HepG2 (cell line): ENCODE measurements at regions not wholly inside any gene's neighbourhood (a gene's known extent, or its start where the extent isn't known, plus 50 kb on each side); places are given as distances from the start of the nearest gene placed in this dataset.
A peak's percentile ranks its signal among the peaks of the same experiment; 100 is the strongest.

Experiments used
- CBX2 ChIP-seq, 2 experiments: fragments of 200-600 bp in 1 of 2; sonication (generic); formaldehyde crosslinking in 1 of 2; IDR thresholded peaks; 2 replicates each; pipeline versions ENCODE4 v1.7.0 to v1.8.1; 2018 to 2022; ENCODE audit warnings: low read depth in 2 of 2, low read length in 1 of 2, mild to moderate bottlenecking in 1 of 2, missing genetic modification reagents in 1 of 2
- DNMT1 ChIP-seq: sonication (generic); formaldehyde crosslinking; IDR thresholded peaks from 2 replicates; pipeline ENCODE4 v1.5.1; 2020; ENCODE audit warnings: mild to moderate bottlenecking, missing genetic modification reagents
- FOXA3 ChIP-seq: IDR thresholded peaks from 2 replicates; pipeline ENCODE4 v1.6.1; 2016; ENCODE audit warnings: missing genetic modification reagents, missing compliant biosample characterization
- FOXK2 ChIP-seq: fragments of 450-650 bp; IDR thresholded peaks from 2 replicates; pipeline ENCODE4 v1.6.1; 2016
- IRX3 ChIP-seq: sonication (generic); formaldehyde crosslinking; IDR thresholded peaks from 2 replicates; pipeline ENCODE4 v1.8.1; 2023; ENCODE audit warnings: mild to moderate bottlenecking, low read depth, missing genetic modification reagents, borderline replicate concordance
- KDM1A ChIP-seq: IDR thresholded peaks from 2 replicates; pipeline ENCODE4 v1.6.1; 2016; ENCODE audit warnings: missing compliant biosample characterization
- KDM5B ChIP-seq: sonication (generic); formaldehyde crosslinking; IDR thresholded peaks from 2 replicates; pipeline ENCODE4 v1.4.0; 2020; ENCODE audit warnings: missing genetic modification reagents, mild to moderate bottlenecking, borderline replicate concordance
- NFRKB ChIP-seq: fragments of 450-650 bp; IDR thresholded peaks from 2 replicates; pipeline ENCODE4 v1.6.1; 2017
- PAX8 ChIP-seq: sonication (generic); formaldehyde crosslinking; IDR thresholded peaks from 2 replicates; pipeline ENCODE4 v1.8.0; 2022; ENCODE audit warnings: mild to moderate bottlenecking, missing genetic modification reagents, borderline replicate concordance
- PTBP1 ChIP-seq: fragments of 200-400 bp; formaldehyde crosslinking; IDR thresholded peaks from 2 replicates; pipeline ENCODE4 v1.6.1; 2018; ENCODE audit warnings: low read length, low read depth; ENCODE audit not compliant: poor library complexity, severe bottlenecking
- RARG ChIP-seq: sonication (generic); formaldehyde crosslinking; IDR thresholded peaks from 2 replicates; pipeline ENCODE4 v1.4.0; 2020; ENCODE audit warnings: low read depth, mild to moderate bottlenecking, missing genetic modification reagents
- REL ChIP-seq: sonication (generic); formaldehyde crosslinking; conservative IDR thresholded peaks from 2 replicates; pipeline ENCODE4 v1.8.0; 2022; ENCODE audit warnings: mild to moderate bottlenecking, missing genetic modification reagents, moderate library complexity
- TGIF2 ChIP-seq: IDR thresholded peaks from 2 replicates; pipeline ENCODE4 v1.6.1; 2016; ENCODE audit warnings: control low read depth, missing compliant biosample characterization
- THYN1 ChIP-seq: sonication (generic); formaldehyde crosslinking; IDR thresholded peaks from 2 replicates; pipeline ENCODE4 v1.8.1; 2023; ENCODE audit warnings: low read depth, mild to moderate bottlenecking, moderate library complexity, missing genetic modification reagents, borderline replicate concordance
- ZNF256 ChIP-seq: sonication (generic); formaldehyde crosslinking; conservative IDR thresholded peaks from 2 replicates; pipeline ENCODE4 v1.4.0; 2020; ENCODE audit warnings: missing genetic modification reagents
- ZNF530 ChIP-seq: sonication (generic); formaldehyde crosslinking; IDR thresholded peaks from 2 replicates; pipeline ENCODE4 v1.5.0; 2020; ENCODE audit warnings: low read depth, mild to moderate bottlenecking, missing genetic modification reagents
- ZNF572 ChIP-seq: sonication (generic); formaldehyde crosslinking; IDR thresholded peaks from 2 replicates; pipeline ENCODE4 v1.5.1; 2020; ENCODE audit warnings: mild to moderate bottlenecking, missing genetic modification reagents
- ZNF709 ChIP-seq: sonication (generic); formaldehyde crosslinking; IDR thresholded peaks from 2 replicates; pipeline ENCODE4 v1.5.0; 2020; ENCODE audit warnings: mild to moderate bottlenecking, missing genetic modification reagents
- TF ChIP-seq, protein P1 (sequence below): sonication (generic); formaldehyde crosslinking; IDR thresholded peaks from 2 replicates; pipeline ENCODE4 v1.8.0; 2022; ENCODE audit warnings: mild to moderate bottlenecking, missing genetic modification reagents; ENCODE audit not compliant: insufficient replicate concordance
- TF ChIP-seq, protein P2 (sequence below): sonication (generic); formaldehyde crosslinking; IDR thresholded peaks from 2 replicates; pipeline ENCODE4 v1.8.0; 2022; ENCODE audit warnings: missing genetic modification reagents, mild to moderate bottlenecking, borderline replicate concordance
- TF ChIP-seq, protein P3 (sequence below): IDR thresholded peaks from 2 replicates; pipeline ENCODE4 v1.6.1; 2012; ENCODE audit warnings: low read depth, low read length, improper control_type of control experiment
- TF ChIP-seq, protein P4 (sequence below): sonication (generic); formaldehyde crosslinking; IDR thresholded peaks from 2 replicates; pipeline ENCODE4 v1.4.0; 2020; ENCODE audit warnings: missing genetic modification reagents

DNA sequence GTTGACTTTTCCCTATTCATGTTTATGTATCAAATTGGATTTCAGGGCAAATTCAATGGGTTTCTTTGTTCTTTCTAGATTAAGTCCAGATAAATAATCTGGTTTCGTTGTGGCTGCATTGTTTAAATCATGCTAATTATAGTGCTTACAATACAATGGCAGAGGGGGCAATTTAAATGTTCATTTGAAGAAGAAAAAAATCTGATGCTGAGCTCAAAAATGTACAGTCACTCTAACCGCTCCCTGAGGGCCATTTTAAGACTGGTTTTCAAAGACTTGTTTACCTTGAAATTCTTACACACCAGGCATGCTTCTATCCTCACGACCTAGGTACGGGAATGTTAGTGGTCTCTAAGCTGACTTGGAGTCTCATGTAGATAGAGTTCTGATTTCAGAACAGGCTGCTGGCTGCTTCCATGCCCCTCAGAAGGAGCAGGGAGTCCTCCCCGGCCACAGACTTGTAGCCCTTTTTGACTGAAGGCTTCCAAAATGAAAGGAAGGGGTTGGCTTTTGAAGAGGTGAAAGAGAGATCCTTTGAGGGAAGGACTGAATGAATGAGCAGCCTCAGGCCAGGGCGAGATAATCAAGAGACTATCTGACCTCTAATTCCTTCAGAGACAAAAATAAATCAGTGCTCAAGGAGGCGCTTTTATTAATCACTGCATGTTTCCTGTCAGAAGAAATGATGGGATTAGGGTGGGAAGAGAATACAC is 86.1 kb upstream of the ZNF217 start (continued):
- TF ChIP-seq PTBP1 = no peak
- TF ChIP-seq NFRKB = no peak
- 0 out of 2 replicates have a peak, but pooled peaks have one; percentile 64 for TF ChIP-seq TGIF2 (CRISPR knock-in tag)
- no peak for TF ChIP-seq KDM5B
- no peak for TF ChIP-seq PAX8 (CRISPR knock-in tag)
- TF ChIP-seq ZNF530 (CRISPR knock-in tag) = no peak
- TF ChIP-seq CBX2 (IDR thresholded peaks at IDR 0.05; ENCODE audit: low read depth, low read length) = no peak
- no peak for TF ChIP-seq CBX2 (CRISPR knock-in tag; IDR thresholded peaks at IDR 0.05; ENCODE audit: low read depth)
- TF ChIP-seq RARG (CRISPR knock-in tag) = no peak
- TF ChIP-seq, protein P1, sequence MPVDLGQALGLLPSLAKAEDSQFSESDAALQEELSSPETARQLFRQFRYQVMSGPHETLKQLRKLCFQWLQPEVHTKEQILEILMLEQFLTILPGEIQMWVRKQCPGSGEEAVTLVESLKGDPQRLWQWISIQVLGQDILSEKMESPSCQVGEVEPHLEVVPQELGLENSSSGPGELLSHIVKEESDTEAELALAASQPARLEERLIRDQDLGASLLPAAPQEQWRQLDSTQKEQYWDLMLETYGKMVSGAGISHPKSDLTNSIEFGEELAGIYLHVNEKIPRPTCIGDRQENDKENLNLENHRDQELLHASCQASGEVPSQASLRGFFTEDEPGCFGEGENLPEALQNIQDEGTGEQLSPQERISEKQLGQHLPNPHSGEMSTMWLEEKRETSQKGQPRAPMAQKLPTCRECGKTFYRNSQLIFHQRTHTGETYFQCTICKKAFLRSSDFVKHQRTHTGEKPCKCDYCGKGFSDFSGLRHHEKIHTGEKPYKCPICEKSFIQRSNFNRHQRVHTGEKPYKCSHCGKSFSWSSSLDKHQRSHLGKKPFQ (CRISPR knock-in tag) = no peak
- TF ChIP-seq ZNF709 = no peak
- TF ChIP-seq REL (CRISPR knock-in tag) = no peak
- TF ChIP-seq KDM1A (CRISPR knock-in tag) = no peak
- no peak for TF ChIP-seq ZNF572 (CRISPR knock-in tag)
- TF ChIP-seq, protein P2, sequence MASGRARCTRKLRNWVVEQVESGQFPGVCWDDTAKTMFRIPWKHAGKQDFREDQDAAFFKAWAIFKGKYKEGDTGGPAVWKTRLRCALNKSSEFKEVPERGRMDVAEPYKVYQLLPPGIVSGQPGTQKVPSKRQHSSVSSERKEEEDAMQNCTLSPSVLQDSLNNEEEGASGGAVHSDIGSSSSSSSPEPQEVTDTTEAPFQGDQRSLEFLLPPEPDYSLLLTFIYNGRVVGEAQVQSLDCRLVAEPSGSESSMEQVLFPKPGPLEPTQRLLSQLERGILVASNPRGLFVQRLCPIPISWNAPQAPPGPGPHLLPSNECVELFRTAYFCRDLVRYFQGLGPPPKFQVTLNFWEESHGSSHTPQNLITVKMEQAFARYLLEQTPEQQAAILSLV (CRISPR knock-in tag) = no peak
- 0 out of 2 replicates have a peak, but pooled peaks have one; percentile 35 for TF ChIP-seq FOXA3 (CRISPR knock-in tag)
- TF ChIP-seq DNMT1 (CRISPR knock-in tag) = no peak
- TF ChIP-seq THYN1 (CRISPR knock-in tag) = no peak
- no peak for TF ChIP-seq FOXK2
- TF ChIP-seq, protein P3, sequence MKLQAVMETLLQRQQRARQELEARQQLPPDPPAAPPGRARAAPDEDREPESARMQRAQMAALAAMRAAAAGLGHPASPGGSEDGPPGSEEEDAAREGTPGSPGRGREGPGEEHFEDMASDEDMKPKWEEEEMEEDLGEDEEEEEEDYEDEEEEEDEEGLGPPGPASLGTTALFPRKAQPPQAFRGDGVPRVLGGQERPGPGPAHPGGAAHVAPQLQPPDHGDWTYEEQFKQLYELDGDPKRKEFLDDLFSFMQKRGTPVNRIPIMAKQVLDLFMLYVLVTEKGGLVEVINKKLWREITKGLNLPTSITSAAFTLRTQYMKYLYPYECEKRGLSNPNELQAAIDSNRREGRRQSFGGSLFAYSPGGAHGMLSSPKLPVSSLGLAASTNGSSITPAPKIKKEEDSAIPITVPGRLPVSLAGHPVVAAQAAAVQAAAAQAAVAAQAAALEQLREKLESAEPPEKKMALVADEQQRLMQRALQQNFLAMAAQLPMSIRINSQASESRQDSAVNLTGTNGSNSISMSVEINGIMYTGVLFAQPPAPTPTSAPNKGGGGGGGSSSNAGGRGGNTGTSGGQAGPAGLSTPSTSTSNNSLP = peak; percentile 5
- TF ChIP-seq ZNF256 (CRISPR knock-in tag) = no peak
- TF ChIP-seq, protein P4, sequence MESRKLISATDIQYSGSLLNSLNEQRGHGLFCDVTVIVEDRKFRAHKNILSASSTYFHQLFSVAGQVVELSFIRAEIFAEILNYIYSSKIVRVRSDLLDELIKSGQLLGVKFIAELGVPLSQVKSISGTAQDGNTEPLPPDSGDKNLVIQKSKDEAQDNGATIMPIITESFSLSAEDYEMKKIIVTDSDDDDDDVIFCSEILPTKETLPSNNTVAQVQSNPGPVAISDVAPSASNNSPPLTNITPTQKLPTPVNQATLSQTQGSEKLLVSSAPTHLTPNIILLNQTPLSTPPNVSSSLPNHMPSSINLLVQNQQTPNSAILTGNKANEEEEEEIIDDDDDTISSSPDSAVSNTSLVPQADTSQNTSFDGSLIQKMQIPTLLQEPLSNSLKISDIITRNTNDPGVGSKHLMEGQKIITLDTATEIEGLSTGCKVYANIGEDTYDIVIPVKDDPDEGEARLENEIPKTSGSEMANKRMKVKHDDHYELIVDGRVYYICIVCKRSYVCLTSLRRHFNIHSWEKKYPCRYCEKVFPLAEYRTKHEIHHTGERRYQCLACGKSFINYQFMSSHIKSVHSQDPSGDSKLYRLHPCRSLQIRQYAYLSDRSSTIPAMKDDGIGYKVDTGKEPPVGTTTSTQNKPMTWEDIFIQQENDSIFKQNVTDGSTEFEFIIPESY (CRISPR knock-in tag) = no peak
- no peak for TF ChIP-seq IRX3
